GM23248 (cell line): ENCODE measurements at regions not wholly inside any gene's neighbourhood (a gene's known extent, or its start where the extent isn't known, plus 50 kb on each side); places are given as distances from the start of the nearest gene placed in this dataset.

ENCODE experiments used
- DNase-seq: peaks from one replicate; pipeline ENCODE4 v3.0.0-alpha.2; 2015
- H2AFZ ChIP-seq: fragments of 200-600 bp; sonication (generic); 2 replicates; pipeline ENCODE4 v1.6.1; 2016; ENCODE audit warnings: antibody characterized with exemption
- H3F3A ChIP-seq: fragments of 200-600 bp; sonication (generic); 2 replicates; pipeline ENCODE4 v1.6.1; 2016; ENCODE audit warnings: mild to moderate bottlenecking, antibody characterized with exemption, mixed run types; ENCODE audit not compliant: insufficient read depth
- H3K27ac ChIP-seq: fragments of 200-600 bp; sonication (generic); 2 replicates; pipeline ENCODE4 v1.5.1; 2016; ENCODE audit warnings: mild to moderate bottlenecking
- H3K27me3 ChIP-seq: fragments of 200-600 bp; sonication (generic); replicated peaks from 2 replicates; pipeline ENCODE4 v1.6.1; 2016; ENCODE audit warnings: mild to moderate bottlenecking; ENCODE audit not compliant: insufficient read depth
- H3K36me3 ChIP-seq: fragments of 200-600 bp; sonication (generic); 2 replicates; pipeline ENCODE4 v1.6.1; 2016; ENCODE audit warnings: low read depth, mild to moderate bottlenecking
- H3K4me1 ChIP-seq: fragments of 200-600 bp; sonication (generic); 2 replicates; pipeline ENCODE4 v1.6.1; 2016; ENCODE audit warnings: mild to moderate bottlenecking; ENCODE audit not compliant: insufficient read depth
- H3K4me2 ChIP-seq: fragments of 200-600 bp; sonication (generic); one replicate; pipeline ENCODE4 v1.6.1; 2016; ENCODE audit warnings: mild to moderate bottlenecking; ENCODE audit not compliant: unreplicated experiment
- H3K4me3 ChIP-seq: fragments of 200-600 bp; sonication (generic); 2 replicates; pipeline ENCODE4 v1.5.1; 2016; ENCODE audit warnings: mild to moderate bottlenecking
- H3K79me2 ChIP-seq: fragments of 200-600 bp; sonication (generic); 2 replicates; pipeline ENCODE4 v1.6.1; 2016; ENCODE audit warnings: mild to moderate bottlenecking; ENCODE audit not compliant: insufficient read depth
- H3K9ac ChIP-seq: fragments of 200-600 bp; sonication (generic); 2 replicates; pipeline ENCODE4 v1.6.1; 2016; ENCODE audit warnings: mild to moderate bottlenecking
- H3K9me2 ChIP-seq: fragments of 200-600 bp; sonication (generic); 2 replicates; pipeline ENCODE4 v1.6.1; 2016; ENCODE audit warnings: mixed run types, mild to moderate bottlenecking, moderate library complexity; ENCODE audit not compliant: insufficient read depth
- H3K9me3 ChIP-seq: fragments of 200-600 bp; sonication (generic); one replicate; pipeline ENCODE4 v1.6.1; 2017; ENCODE audit warnings: low read depth
- H4K20me1 ChIP-seq: fragments of 200-600 bp; sonication (generic); 2 replicates; pipeline ENCODE4 v1.6.0; 2016; ENCODE audit not compliant: insufficient read depth
- EZH2 ChIP-seq: fragments of 200-600 bp; sonication (generic); IDR thresholded peaks from 2 replicates; pipeline ENCODE4 v1.6.1; 2018; ENCODE audit warnings: antibody characterized with exemption, mild to moderate bottlenecking; ENCODE audit not compliant: insufficient read depth, poor library complexity, severe bottlenecking
- EZH2phosphoT487 ChIP-seq: fragments of 200-600 bp; sonication (generic); IDR thresholded peaks from 2 replicates; pipeline ENCODE4 v1.6.1; 2018; ENCODE audit warnings: antibody characterized with exemption, moderate library complexity, mild to moderate bottlenecking, low read depth; ENCODE audit not compliant: insufficient read depth
- WGBS, 2 experiments: methylation state at CpG; one replicate each; pipeline ENCODE4 v1.1.6; 2015 to 2017; ENCODE audit warnings: low lambda C conversion rate in 2 of 2, low coverage in 1 of 2; ENCODE audit errors: missing lambda C conversion rate in 2 of 2; 5-methylcytosine and 5-hydroxymethylcytosine counted together
- in situ Hi-C: fragments of 300-500 bp; cut with MboI; formaldehyde crosslinking; loops from 2 replicates; pipeline ENCODE4 v1.15.0; 2020

DNA sequence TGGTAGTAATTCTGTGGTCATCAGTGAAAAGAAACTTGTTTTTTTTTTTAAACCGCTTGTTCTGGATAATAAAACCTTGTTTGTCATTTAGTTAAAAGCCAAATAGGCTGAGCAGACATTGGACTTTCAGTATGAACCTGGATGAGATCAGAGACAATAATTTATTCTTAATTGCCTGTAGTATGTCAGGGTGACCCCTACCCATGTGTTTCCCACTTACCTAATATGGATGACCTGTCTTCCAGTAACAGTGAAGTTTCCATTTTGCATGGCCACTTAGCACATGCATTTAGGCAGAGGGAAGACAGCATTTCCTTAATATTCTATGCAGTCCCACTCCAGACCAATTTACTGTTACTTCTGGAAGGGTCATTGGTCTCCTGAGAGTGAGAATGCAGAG, 87.6 kb upstream of the CFAP20DC start:
- WGBS, 2 experiments: 90% methylated on average over 1 of the region's 1 CpG
- no peaks in the 10 kb centered on the region for H4K20me1 ChIP-seq
- H2AFZ ChIP-seq: no peak overlapping the region
- in situ Hi-C loops: no loop called here
- H3K9me3 ChIP-seq: no peaks in the 10 kb centered on the region
- no peak overlapping the region for H3K4me3 ChIP-seq
- H3K36me3 ChIP-seq: no peaks in the 10 kb centered on the region
- no peaks in the 10 kb centered on the region for H3K79me2 ChIP-seq
- H3K4me2 ChIP-seq: no peak overlapping the region
- H3F3A ChIP-seq: 0 out of 2 replicates have a peak, but pooled peaks cover 7% of the 10 kb centered on the region
- H3K4me1 ChIP-seq: peaks cover 20% of the 10 kb centered on the region
- no peak overlapping the region for H3K27ac ChIP-seq
- no peak for DNase-seq
- H3K9me2 ChIP-seq: no peaks in the 10 kb centered on the region
- no peak overlapping the region for H3K9ac ChIP-seq
- no peaks in the 10 kb centered on the region for H3K27me3 ChIP-seq
- TF ChIP-seq EZH2phosphoT487: no peak
- TF ChIP-seq EZH2: no peak

DNA sequence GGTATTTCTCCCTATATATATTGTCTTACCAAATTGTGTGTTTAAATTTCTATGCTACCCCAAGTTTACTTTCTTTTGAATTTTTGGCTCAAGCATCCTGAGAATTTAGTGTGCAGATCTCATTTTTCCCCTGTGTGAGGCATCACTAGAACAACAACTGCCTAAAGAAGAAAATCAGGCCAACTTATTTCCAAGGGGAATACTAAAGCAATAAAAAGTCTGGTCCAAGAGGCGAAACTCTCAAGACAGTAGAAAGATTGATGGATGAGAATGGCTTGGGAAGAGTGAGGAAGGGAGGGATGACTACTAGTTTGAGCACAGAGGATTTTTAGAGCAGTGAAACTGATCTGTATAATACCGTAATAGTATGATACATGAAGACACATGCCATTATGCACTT, 86.3 kb upstream of the CFAP20DC start:
- H3K27me3 ChIP-seq: no peaks in the 10 kb centered on the region
- no peak for TF ChIP-seq EZH2
- TF ChIP-seq EZH2phosphoT487: no peak
- H3K4me2 ChIP-seq: no peak overlapping the region
- H3K4me1 ChIP-seq: peaks cover 26% of the 10 kb centered on the region
- no peak overlapping the region for H2AFZ ChIP-seq
- H4K20me1 ChIP-seq: no peaks in the 10 kb centered on the region
- in situ Hi-C loops: no loop called here
- H3K27ac ChIP-seq: no peak overlapping the region
- H3F3A ChIP-seq: 0 out of 2 replicates have a peak, but pooled peaks cover 7% of the 10 kb centered on the region
- H3K36me3 ChIP-seq: no peaks in the 10 kb centered on the region
- H3K4me3 ChIP-seq: no peak overlapping the region
- H3K9ac ChIP-seq: no peak overlapping the region
- H3K9me3 ChIP-seq: no peaks in the 10 kb centered on the region
- no peak for DNase-seq
- no peaks in the 10 kb centered on the region for H3K9me2 ChIP-seq
- 80 to 81% methylated on average over 2 of the region's 2 CpGs for WGBS, 2 experiments
- no peaks in the 10 kb centered on the region for H3K79me2 ChIP-seq

DNA sequence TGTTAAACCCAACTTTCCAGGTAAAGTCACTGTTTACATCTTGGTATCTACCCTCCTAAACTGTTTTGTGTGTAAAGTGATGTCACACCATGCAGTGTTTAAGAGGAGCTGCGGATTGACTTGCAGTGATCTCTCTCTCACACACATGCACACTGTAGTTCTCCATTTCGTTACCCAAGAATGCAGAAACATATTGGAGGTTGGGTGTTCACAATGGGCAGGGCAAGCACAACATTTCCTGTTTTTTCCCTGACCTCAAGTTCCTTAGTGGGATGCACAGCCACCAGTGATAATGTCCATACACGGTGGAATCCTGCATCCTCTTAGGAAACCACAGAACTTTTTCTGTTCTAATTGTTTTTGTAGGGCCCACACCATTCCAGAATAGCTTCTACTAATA, 85.3 kb upstream of the CFAP20DC start:
- no peak overlapping the region for H3K9ac ChIP-seq
- no peak overlapping the region for H3K4me3 ChIP-seq
- no peaks in the 10 kb centered on the region for H3K79me2 ChIP-seq
- H4K20me1 ChIP-seq: no peaks in the 10 kb centered on the region
- H3F3A ChIP-seq: 0 out of 2 replicates have a peak, but pooled peaks cover 7% of the 10 kb centered on the region
- no peaks in the 10 kb centered on the region for H3K9me3 ChIP-seq
- no peaks in the 10 kb centered on the region for H3K36me3 ChIP-seq
- H3K27ac ChIP-seq: no peak overlapping the region
- H3K27me3 ChIP-seq: no peaks in the 10 kb centered on the region
- DNase-seq: no peak
- no peak overlapping the region for H2AFZ ChIP-seq
- H3K4me1 ChIP-seq: peaks cover 26% of the 10 kb centered on the region
- H3K9me2 ChIP-seq: no peaks in the 10 kb centered on the region
- H3K4me2 ChIP-seq: no peak overlapping the region
- TF ChIP-seq EZH2phosphoT487: no peak
- TF ChIP-seq EZH2: no peak
- WGBS, 2 experiments: 63 to 66% methylated on average over 3 of the region's 3 CpGs
- in situ Hi-C loops: no loop called here

DNA sequence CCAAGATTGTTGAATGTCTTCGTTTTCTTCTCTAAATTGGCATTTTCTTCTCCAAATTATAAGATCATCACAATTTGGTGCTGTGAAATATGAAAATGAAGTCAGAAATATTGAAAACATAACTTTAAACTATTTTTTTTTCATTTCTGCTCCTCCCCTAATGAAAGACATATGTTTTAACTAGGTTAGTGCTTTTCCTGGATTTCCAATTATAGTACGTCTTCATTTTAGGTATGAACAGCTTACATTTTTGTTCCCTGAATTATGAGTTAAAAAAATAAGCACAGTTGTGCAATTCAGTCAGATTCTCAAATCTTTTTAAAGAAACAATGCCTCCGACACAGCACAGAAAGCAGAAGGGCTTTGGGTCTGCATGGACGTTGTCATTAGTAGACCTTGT, 83.5 kb upstream of the CFAP20DC start:
- in situ Hi-C loops: no loop called here
- Histone ChIP-seq H3K79me2 (no peaks in the 10 kb centered on the region), H4K20me1 (no peaks in the 10 kb centered on the region), H3K27me3 (no peaks in the 10 kb centered on the region), H3K4me1 (peaks cover 26% of the 10 kb centered on the region), H3F3A (0 out of 2 replicates have a peak, but pooled peaks cover 7% of the 10 kb centered on the region), H3K36me3 (no peaks in the 10 kb centered on the region), H3K27ac (peak overlapping the region; percentile 33), H3K9me3 (no peaks in the 10 kb centered on the region), H3K9ac (no peak overlapping the region), H3K9me2 (no peaks in the 10 kb centered on the region), H3K4me2 (peak overlapping the region; percentile 62), H3K4me3 (peak overlapping the region; percentile 50), H2AFZ (peak overlapping the region; percentile 58)
- DNase-seq: peak; percentile 59
- TF ChIP-seq EZH2: no peak
- no peak for TF ChIP-seq EZH2phosphoT487
- 6 to 10% methylated on average over 4 of the region's 4 CpGs for WGBS, 2 experiments

DNA sequence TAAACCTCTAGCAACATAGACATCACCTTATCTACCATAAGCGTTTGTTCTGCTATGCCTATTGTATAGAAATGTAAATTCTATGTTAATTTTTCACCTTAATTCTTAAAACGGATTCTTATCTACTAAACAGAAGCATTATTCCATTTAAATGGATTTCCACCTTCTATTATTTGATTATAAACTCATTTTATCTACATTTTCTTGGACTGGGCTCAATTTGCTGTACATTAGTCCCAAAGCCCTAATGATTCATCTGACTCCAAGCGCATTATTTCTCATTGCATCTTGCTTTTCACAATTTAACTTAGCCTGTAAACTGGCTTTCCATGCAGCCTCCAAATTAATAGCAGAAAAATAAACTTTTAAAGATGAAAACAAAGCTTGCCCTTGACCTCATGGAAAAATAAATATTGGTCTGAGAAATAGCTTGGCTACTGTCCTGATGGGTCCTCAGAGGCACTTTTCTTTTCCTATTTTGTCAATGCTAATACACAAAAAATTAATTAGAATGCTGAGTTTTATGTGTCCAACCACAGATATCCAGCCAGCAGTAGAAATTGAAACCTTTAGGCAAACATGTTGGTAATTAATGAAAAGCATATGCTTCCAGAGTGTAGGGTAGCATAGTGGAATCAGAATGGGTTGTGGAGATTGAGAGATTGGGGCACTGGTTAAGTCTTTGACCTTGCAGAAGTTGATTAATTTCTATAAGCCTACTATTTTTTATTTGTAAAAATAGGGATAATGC, 81.4 kb upstream of the CFAP20DC start:
- WGBS, 2 experiments: 70 to 71% methylated on average over 3 of the region's 3 CpGs
- H3K27me3 ChIP-seq: no peaks in the 10 kb centered on the region
- H3F3A ChIP-seq: peaks cover 13% of the 10 kb centered on the region
- in situ Hi-C loops: no loop called here
- H3K9me2 ChIP-seq: no peaks in the 10 kb centered on the region
- peak overlapping the region; percentile 29 for H3K4me2 ChIP-seq
- no peak for TF ChIP-seq EZH2phosphoT487
- no peak for TF ChIP-seq EZH2
- H3K4me3 ChIP-seq: no peak overlapping the region
- peaks cover 41% of the 10 kb centered on the region for H3K4me1 ChIP-seq
- H3K9me3 ChIP-seq: no peaks in the 10 kb centered on the region
- no peak overlapping the region for H3K9ac ChIP-seq
- H3K36me3 ChIP-seq: no peaks in the 10 kb centered on the region
- no peak overlapping the region for H2AFZ ChIP-seq
- H3K79me2 ChIP-seq: no peaks in the 10 kb centered on the region
- H3K27ac ChIP-seq: no peak overlapping the region
- DNase-seq: peak; percentile 7
- H4K20me1 ChIP-seq: no peaks in the 10 kb centered on the region
